Activated T-cell treated with anti-CD3 and anti-CD28 coated beads for 48 hours (primary cell): ENCODE measurements at regions not wholly inside any gene's neighbourhood (a gene's known extent, or its start where the extent isn't known, plus 50 kb on each side); places are given as distances from the start of the nearest gene placed in this dataset.

Experiments used
- DNase-seq: peaks from one replicate; pipeline ENCODE4 v3.0.0-alpha.2; 2020; ENCODE audit warnings: low read depth

DNA sequence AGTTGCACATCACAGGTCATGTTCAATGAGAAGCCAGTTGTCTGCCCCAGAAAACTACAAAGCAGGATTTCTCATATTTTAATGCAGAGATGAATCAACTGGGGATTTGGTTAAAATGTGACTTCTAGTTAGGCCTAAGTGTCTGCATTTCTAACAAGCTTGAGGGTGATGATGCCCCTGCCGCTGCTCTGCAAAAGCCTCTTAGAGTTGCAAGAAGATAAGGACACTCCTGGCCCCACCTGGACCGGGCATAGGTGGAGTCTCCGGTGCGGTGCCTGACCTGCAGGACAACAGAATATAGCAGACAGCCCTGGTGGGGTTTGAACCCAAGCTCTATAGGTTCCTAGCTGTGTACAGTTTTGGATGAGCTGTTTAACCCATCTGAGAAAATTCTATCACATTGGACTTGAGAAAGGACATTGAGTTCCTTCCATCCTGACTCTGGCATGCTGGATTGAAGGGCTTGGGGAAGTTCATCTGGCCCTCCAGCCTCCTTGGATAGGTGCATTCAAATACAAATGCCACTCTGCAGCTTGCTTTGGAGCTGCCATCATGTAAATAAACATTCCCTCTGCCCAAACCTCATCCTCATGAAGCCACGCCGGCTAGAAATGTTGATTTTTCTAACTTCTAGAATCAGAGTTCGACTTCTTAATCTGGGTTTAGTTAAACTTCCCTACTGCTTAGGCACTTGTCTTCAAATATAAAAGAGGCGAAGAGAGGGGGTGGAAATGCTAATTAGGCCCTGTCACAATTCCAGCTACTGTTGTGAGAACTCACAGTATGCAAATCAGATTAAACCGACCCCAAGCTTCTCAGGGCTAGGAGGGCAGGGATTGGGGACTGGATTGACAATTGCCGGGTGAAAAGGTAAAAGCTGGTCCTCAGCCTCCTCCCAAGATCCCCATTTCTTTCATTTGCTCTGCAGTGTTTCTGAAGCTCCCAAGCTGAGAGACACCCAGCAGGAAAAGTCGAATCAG, 1225.6 kb downstream of the VRK1 start:
- no peak for DNase-seq

DNA sequence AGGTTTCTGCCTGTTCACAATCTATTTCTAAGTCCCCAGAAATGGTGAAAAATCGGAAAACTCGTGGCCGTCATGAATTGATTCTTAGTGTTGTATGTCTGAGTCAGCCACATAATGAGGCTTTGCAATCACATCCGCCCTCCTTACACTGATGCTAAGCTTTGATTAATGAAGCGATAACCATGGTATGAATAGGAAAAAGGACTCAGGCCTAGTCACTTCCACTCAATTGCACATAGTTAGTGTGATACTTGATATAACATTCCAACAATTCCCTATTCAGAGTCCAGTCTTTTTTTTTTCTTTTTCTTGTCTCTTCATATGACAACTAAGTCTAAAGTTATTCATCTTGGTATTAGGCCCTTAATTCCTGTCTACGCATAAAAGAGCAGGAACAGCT, 1231.0 kb downstream of the VRK1 start:
- DNase-seq, result no peak

DNA sequence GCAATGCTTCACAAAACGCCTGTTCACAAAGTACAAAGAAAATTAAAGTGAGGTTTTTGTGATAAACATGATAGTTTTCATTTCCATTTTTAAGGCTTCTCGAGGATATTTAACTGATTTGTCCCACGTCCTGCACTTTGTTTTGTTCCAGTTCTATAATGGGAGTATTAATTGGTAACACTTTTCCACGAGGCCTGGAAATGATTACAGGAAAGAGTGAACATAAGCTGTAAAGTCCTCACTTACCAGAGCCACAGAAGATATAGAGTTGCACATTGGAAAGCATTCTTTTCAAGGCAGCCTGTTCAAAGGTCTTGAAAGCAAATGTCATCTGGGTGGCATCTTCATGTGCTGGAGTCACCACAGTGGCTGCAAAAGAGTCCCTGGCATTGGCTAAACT, 1236.6 kb downstream of the BCL11B start:
- no peak for DNase-seq

GRCh38 chr14:98037831-98038230, 1234.2 kb downstream of the BCL11B start:
- DNase-seq, result no peak

DNA sequence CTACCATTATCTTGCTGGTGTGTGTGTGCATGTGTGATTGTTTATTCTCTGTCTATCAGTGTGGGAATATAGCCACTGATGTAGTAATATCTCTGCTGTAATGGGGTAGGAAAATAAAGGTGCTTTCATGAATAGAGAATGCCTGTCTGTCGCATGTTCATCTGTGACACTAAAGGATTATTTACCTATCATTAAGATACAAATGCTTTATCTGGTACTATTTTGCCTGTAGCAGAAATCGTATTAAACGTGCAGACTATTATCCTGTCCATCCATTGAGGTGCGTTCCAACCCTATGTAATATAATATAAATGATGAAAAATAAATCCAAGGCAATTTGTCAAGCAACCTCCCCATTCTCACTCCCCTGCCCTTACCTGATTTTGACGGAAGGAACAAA, 1215.1 kb downstream of the BCL11B start:
- DNase-seq, result no peak

DNA sequence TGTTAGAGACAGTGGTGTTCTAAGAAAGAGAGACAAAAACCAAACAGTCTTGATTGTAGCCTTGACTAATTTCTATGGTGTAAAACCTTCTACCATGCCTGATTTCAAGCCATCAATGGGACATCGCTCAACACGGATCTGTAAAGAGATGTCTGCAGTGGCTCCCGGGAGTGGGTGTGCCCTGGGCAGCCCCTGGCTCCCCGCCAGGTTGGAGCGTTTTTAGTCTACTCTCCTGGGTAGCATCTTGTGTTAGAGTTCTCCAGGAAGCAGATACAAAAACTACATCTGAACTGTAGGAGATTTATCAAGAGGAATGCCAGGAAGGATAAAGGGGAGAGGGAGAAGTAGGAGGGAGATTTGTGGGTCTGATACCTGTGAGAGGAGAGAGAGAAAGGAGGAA, 1212.9 kb downstream of the BCL11B start:
- no peak for DNase-seq

DNA sequence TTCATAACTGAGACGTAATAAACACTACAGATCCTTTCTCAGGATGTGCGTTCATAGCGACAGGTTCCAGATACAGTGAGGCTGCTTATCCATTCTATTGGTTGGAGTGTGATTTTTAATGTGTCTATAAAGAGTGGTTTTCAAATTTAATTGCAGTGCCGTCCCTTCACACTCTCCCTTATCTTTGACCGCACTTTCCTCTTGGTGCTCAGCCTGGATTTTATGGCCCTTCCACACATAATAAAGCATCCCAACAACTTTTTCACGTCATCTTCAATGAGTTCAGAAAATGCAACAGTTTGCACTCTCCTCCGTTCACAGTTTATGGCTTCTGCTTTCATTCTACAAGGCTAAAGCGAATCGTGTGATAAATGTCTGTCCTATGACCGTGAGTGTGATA, 1209.9 kb downstream of the BCL11B start:
- DNase-seq, result no peak

DNA sequence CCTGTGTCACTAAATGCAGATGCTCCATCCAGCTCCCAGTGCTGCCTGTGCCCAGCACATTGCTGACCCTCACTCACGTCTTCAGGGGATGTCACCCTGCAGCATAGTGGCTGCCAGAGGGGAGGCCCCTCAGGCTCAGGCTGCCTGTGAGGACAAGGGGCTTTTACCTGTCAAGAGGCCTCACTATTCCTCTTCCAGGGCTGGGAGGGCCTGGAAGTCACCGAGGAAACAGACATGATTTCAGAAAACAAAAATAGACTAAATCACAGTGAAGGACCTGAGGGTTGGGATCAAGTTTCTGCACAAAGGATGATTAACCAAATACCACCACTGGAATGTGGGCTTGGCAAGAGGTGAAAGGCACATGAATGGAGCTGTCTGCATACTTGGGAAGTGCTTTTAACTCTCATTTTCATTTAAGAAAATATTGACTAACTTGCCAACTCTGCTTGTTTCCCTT, 1202.3 kb downstream of the BCL11B start:
- DNase-seq, result no peak

GRCh38 chr14:98070536-98070935, 1201.5 kb downstream of the BCL11B start:
- DNase-seq, result no peak

GRCh38 chr14:98074111-98074510, 1197.9 kb downstream of the BCL11B start:
- no peak for DNase-seq

GRCh38 chr14:98077176-98077575, 1194.8 kb downstream of the BCL11B start:
- DNase-seq, result no peak

DNA sequence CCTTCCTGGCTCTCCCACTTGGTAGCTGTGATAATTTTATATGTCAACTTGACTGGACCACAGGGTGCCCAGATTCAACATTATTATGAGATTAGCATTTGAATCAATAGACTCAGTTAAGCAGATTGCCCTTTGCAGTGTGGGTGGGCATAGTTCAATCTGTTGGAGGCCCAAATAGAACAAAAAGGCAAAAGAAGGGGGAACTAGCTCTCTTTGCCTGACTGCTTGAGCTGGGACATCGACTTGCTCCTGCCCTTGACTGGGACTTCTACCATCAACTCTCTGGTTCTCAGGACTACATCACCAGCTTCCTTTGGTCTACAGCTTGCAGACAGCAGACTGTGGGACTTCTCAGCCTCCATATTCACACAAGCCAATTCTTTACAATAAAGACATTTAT, 1189.2 kb downstream of the BCL11B start:
- no peak for DNase-seq

- no peak for DNase-seq
These were observed 1186.2 kb downstream of the BCL11B start for GRCh38 chr14:98085751-98086150.

- DNase-seq, result no peak
These were observed 1178.9 kb downstream of the BCL11B start for GRCh38 chr14:98093111-98093510.

GRCh38 chr14:98099527-98099926, 1172.5 kb downstream of the BCL11B start:
- DNase-seq, result no peak

- no peak for DNase-seq
These were observed 1170.7 kb downstream of the BCL11B start for GRCh38 chr14:98101323-98101722.

DNA sequence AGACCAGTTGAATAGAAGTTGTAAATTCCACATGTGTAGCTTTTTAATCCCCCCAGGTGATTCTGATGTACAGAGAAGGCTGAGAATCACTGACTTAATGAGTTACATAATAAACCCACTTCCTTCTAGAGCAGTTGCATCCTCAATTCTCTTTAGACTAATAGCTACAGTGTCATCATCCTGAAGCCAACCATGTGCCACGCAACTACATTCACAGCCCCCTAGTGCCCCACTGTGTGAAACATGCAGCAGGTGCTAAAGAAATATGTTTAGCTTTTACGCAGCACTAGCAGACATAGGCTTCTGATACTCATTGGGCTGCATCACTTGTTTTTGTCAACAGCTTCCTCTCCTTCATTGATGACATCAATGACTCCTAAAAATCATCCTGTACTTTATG, 1168.3 kb downstream of the BCL11B start:
- DNase-seq, result no peak

GRCh38 chr14:98109326-98109725, 1162.7 kb downstream of the BCL11B start:
- no peak for DNase-seq

DNA sequence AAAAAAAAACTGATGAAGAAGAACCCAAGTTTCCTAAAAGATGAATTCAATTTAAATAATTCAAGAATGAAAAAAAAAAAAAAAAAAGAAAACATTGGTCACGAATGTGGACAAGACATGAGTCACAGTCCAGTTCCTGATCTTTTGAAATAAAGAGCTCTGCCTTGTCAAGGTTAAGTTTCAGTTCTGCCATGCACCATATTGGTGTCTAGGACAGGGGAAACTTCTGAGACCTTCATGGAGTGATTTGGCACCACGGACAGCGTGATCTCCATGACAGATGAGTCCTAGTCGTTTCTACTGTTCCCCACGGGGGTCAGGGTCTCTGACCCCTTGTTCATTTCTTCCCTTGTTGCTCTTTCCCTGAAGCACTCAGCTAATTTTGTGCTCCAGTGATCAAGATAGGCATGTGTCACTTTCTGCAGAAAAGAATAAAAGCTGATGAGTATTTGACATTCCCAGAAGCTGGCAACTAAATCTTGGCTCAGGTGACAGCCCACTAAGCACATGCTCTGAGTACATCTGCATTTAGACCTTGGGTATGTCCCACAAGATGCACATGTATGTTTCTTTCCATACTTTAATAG, 1159.7 kb downstream of the BCL11B start:
- no peak for DNase-seq

GRCh38 chr14:98114122-98114895, 1157.7 kb downstream of the BCL11B start:
- no peak for DNase-seq

DNA sequence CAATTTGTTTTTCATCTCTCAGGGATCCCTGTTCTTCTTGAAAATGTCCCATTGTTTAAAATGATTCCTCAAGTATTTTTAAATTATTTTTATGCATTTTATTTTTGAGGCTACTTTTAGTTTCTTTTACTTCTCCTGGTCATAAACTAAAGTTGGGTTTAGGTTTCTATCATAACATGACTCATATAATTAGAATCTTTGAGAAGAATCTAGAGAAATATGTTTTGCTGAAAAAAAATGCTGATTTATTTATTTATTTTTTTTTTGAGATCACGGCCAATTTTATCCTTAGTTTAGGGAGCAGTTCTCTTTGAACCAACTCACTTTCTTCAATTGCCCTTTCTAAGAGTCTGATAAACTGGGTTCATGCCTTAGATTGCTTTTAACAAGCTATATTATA, 1157.1 kb downstream of the BCL11B start:
- DNase-seq, result no peak

DNA sequence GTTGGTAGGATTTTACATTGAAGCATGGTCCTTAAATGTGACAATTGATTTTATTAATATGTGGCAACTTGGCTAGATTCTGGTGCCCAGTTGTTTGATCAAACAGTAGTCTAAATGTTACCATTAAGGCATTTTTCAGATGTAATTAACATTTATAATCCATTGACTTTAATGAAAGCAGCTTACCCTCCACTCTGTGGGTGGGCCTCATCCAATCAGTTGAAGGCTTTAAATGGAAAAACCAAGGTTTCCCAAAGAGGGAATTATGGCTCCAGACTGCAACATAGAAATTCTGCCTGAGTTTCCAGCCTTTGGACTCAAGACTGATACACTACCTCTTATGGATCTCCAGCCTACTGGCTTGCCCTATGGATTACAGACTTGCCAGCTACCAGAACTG, 1153.2 kb downstream of the BCL11B start:
- DNase-seq, result no peak

DNA sequence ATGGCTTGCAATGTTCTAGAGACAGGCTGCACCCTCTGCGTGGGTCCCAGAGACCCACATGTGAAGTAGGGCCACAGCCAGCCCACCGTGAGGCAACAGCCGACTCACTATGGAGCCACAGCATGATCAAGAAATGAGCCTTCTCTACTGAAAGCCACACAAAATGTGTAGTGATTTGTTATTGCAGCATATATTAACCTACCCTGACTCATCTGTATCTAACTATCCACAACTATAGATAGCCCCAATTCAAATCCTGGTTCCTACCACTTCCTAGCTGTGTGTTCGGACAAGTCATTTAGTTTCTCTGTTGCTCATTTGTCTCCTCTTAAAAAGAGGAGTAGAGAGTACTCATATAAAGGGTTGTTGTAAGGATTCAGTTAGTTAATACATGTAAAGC, 1152.3 kb downstream of the BCL11B start:
- no peak for DNase-seq
